ENCODE measurements at regions not wholly inside any gene's neighbourhood (a gene's known extent, or its start where the extent isn't known, plus 50 kb on each side); places are given as distances from the start of the nearest gene placed in this dataset.
"Not testable (repeated sequence)": the region's sequence is repeated elsewhere in the genome, so short reads cannot be mapped to it uniquely, and the experiment has no call there.

GRCh38 chr7:136267822-136268221 lies 290.7 kb upstream of the MTPN start:
- no peak overlapping the region for H3K4me3 ChIP-seq
- intact Hi-C loops (cut with DNase I): no loop called here
- no peak overlapping the region for H3K27ac ChIP-seq (replicated peaks in 1 of 4)
- no peaks in the 10 kb centered on the region for H3K4me1 ChIP-seq
- no peaks in the 10 kb centered on the region for H3K27me3 ChIP-seq
- WGBS: 96% methylated on average over 2 of the region's 2 CpGs
- H3K36me3 ChIP-seq: no peaks in the 10 kb centered on the region
- no peak for TF ChIP-seq EP300 (IDR thresholded peaks at IDR 0.05)
- no peak for TF ChIP-seq CTCF (IDR thresholded peaks at IDR 0.05)
- DNase-seq (ENCODE audit: extremely low spot score): no peak
- peaks cover 0 to 29% (median 17%) of the 10 kb centered on the region in 4 donors for H3K9me3 ChIP-seq

GRCh38 chr7:136266457-136266856 lies 289.3 kb upstream of the MTPN start:
- intact Hi-C loops (cut with DNase I): no loop called here
- Histone ChIP-seq H3K27ac (replicated peaks in 1 of 4) (no peak overlapping the region), H3K4me1 (no peaks in the 10 kb centered on the region), H3K9me3 (peaks cover 0 to 30% (median 17%) of the 10 kb centered on the region in 4 donors), H3K4me3 (no peak overlapping the region), H3K36me3 (no peaks in the 10 kb centered on the region), H3K27me3 (no peaks in the 10 kb centered on the region)
- no peak for DNase-seq (ENCODE audit: extremely low spot score)
- no peak for TF ChIP-seq POLR2AphosphoS5 (IDR thresholded peaks at IDR 0.05)
- no peak for TF ChIP-seq EP300 (IDR thresholded peaks at IDR 0.05)
- TF ChIP-seq POLR2A (IDR thresholded peaks at IDR 0.05; ENCODE audit: low read depth): no peak
- no peak for TF ChIP-seq CTCF (IDR thresholded peaks at IDR 0.05)

- H3K27ac ChIP-seq (replicated peaks in 1 of 4); H3K4me3 ChIP-seq; H3K4me1 ChIP-seq; intact Hi-C loops (cut with DNase I); DNase-seq (ENCODE audit: extremely low spot score); H3K36me3 ChIP-seq; H3K27me3 ChIP-seq: not testable (repeated sequence)
- WGBS: 60% methylated on average over 5 of the region's 5 CpGs
- H3K9me3 ChIP-seq: peaks cover 0 to 41% (median 19%) of the 10 kb centered on the region in 4 donors
Observed at GRCh38 chr7:136264304-136264703, 287.1 kb upstream of the MTPN start.

GRCh38 chr7:136263112-136263860 lies 286.1 kb upstream of the MTPN start:
- H3K36me3 ChIP-seq; H3K4me3 ChIP-seq; H3K4me1 ChIP-seq; intact Hi-C loops (cut with DNase I); H3K27ac ChIP-seq (replicated peaks in 1 of 4); DNase-seq (ENCODE audit: extremely low spot score); H3K27me3 ChIP-seq: not testable (repeated sequence)
- peaks cover 0 to 41% (median 19%) of the 10 kb centered on the region in 4 donors for H3K9me3 ChIP-seq
- 76% methylated on average over 4 of the region's 4 CpGs for WGBS

GRCh38 chr7:136260591-136260990 lies 283.4 kb upstream of the MTPN start:
- H3K4me3 ChIP-seq; H3K27me3 ChIP-seq; H3K36me3 ChIP-seq; DNase-seq (ENCODE audit: extremely low spot score); intact Hi-C loops (cut with DNase I); H3K4me1 ChIP-seq; H3K27ac ChIP-seq (replicated peaks in 1 of 4): not testable (repeated sequence)
- 96% methylated on average over 3 of the region's 3 CpGs for WGBS
- H3K9me3 ChIP-seq: peaks cover 0 to 37% (median 19%) of the 10 kb centered on the region in 4 donors

GRCh38 chr7:136259074-136259473 lies 281.9 kb upstream of the MTPN start:
- H3K36me3 ChIP-seq: no peaks in the 10 kb centered on the region
- peaks cover 0 to 25% (median 10%) of the 10 kb centered on the region in 4 donors for H3K9me3 ChIP-seq
- WGBS: 83% methylated on average over 4 of the region's 4 CpGs
- intact Hi-C loops (cut with DNase I): no loop called here
- DNase-seq (ENCODE audit: extremely low spot score): no peak
- no peak for TF ChIP-seq POLR2AphosphoS5 (IDR thresholded peaks at IDR 0.05)
- no peaks in the 10 kb centered on the region for H3K4me1 ChIP-seq
- no peak overlapping the region for H3K27ac ChIP-seq (replicated peaks in 1 of 4)
- no peaks in the 10 kb centered on the region for H3K27me3 ChIP-seq
- H3K4me3 ChIP-seq: no peak overlapping the region

- Histone ChIP-seq H3K4me1 (no peaks in the 10 kb centered on the region), H3K27ac (replicated peaks in 1 of 4) (no peak overlapping the region), H3K36me3 (no peaks in the 10 kb centered on the region), H3K27me3 (no peaks in the 10 kb centered on the region), H3K4me3 (no peak overlapping the region), H3K9me3 (peaks cover 0 to 11% (median 4%) of the 10 kb centered on the region in 4 donors)
- intact Hi-C loops (cut with DNase I): no loop called here
- no peak for DNase-seq (ENCODE audit: extremely low spot score)
- no peak for TF ChIP-seq EP300 (IDR thresholded peaks at IDR 0.05)
- no peak for TF ChIP-seq POLR2A (IDR thresholded peaks at IDR 0.05; ENCODE audit: low read depth)
- TF ChIP-seq CTCF (IDR thresholded peaks at IDR 0.05): no peak
- no peak for TF ChIP-seq POLR2AphosphoS5 (IDR thresholded peaks at IDR 0.05)
- 84% methylated on average over 3 of the region's 3 CpGs for WGBS
Observed at GRCh38 chr7:136256491-136256890, 279.3 kb upstream of the MTPN start.
